Mesothelial cell of epicardium (in vitro differentiated cells): ENCODE measurements at regions not wholly inside any gene's neighbourhood (a gene's known extent, or its start where the extent isn't known, plus 50 kb on each side); places are given as distances from the start of the nearest gene placed in this dataset. TPM values are rescaled to one million over a fixed set of nuclear protein-coding genes. Genes with fewer than 3 reads are reported as not detected.

Experiments used
- DNase-seq, 2 experiments: peaks; one replicate each; pipeline ENCODE4 v3.0.0; 2021; ENCODE audit warnings: low spot score in 2 of 2; ENCODE audit not compliant: unreplicated experiment in 2 of 2
- H3K27ac Mint-ChIP-seq: 2 replicates; pipeline ENCODE4 v1.8.0; 2021; ENCODE audit warnings: mixed read lengths
- H3K27me3 Mint-ChIP-seq: 2 replicates; pipeline ENCODE4 v1.8.0; 2021; ENCODE audit warnings: low read depth, mixed read lengths
- H3K36me3 Mint-ChIP-seq: 2 replicates; pipeline ENCODE4 v1.8.0; 2021; ENCODE audit warnings: mixed read lengths
- H3K4me1 Mint-ChIP-seq: 2 replicates; pipeline ENCODE4 v1.8.0; 2021; ENCODE audit warnings: mixed read lengths
- H3K4me3 Mint-ChIP-seq: 2 replicates; pipeline ENCODE4 v1.8.0; 2021; ENCODE audit warnings: mild to moderate bottlenecking, moderate library complexity, mixed read lengths
- H3K9me3 Mint-ChIP-seq: 2 replicates; pipeline ENCODE4 v1.8.0; 2021; ENCODE audit warnings: mixed read lengths
- microRNA-seq: library from miRNA; unstranded; fragments of <30 nt; microRNA quantifications from one replicate; pipeline ENCODE4 v1.2.0, GENCODE V29; 2021; ENCODE audit warnings: inconsistent platforms, mixed read lengths
- TF ChIP-seq, protein P1 (sequence below): fragments of 200-600 bp; sonication (generic); IDR thresholded peaks from one replicate; pipeline ENCODE4 v1.5.0; 2021; ENCODE audit warnings: antibody characterized with exemption; ENCODE audit not compliant: unreplicated experiment

GRCh38 chr2:181407171-181407570 is 50.0 kb upstream of the ITGA4 start:
- TF ChIP-seq, protein P1, sequence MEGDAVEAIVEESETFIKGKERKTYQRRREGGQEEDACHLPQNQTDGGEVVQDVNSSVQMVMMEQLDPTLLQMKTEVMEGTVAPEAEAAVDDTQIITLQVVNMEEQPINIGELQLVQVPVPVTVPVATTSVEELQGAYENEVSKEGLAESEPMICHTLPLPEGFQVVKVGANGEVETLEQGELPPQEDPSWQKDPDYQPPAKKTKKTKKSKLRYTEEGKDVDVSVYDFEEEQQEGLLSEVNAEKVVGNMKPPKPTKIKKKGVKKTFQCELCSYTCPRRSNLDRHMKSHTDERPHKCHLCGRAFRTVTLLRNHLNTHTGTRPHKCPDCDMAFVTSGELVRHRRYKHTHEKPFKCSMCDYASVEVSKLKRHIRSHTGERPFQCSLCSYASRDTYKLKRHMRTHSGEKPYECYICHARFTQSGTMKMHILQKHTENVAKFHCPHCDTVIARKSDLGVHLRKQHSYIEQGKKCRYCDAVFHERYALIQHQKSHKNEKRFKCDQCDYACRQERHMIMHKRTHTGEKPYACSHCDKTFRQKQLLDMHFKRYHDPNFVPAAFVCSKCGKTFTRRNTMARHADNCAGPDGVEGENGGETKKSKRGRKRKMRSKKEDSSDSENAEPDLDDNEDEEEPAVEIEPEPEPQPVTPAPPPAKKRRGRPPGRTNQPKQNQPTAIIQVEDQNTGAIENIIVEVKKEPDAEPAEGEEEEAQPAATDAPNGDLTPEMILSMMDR = no peak
- no peaks in the 10 kb centered on the region for H3K4me1 Mint-ChIP-seq
- H3K27me3 Mint-ChIP-seq = peaks cover 5% of the 10 kb centered on the region
- DNase-seq = no peak
- no peak overlapping the region for H3K4me3 Mint-ChIP-seq
- H3K9me3 Mint-ChIP-seq = peaks cover under 1% of the 10 kb centered on the region
- H3K36me3 Mint-ChIP-seq = no peaks in the 10 kb centered on the region
- H3K27ac Mint-ChIP-seq = no peak overlapping the region

Small RNA genes in the stretch of these regions (microRNA-seq; reads per million reads assigned to microRNA genes)
- not detected for gene MIR4437
